HepG2 (cell line): ENCODE measurements at regions not wholly inside any gene's neighbourhood (a gene's known extent, or its start where the extent isn't known, plus 50 kb on each side); places are given as distances from the start of the nearest gene placed in this dataset.

Source experiments
- ATAC-seq: fragments of 200-7000 bp; cut with Tn5 transposase; 3 replicates; pipeline ENCODE4 v1.9.1; 2020; ENCODE audit warnings: mild to moderate bottlenecking, moderate library complexity
- BruUV-seq: library from RNA; stranded (reverse); fragments of 400-500 nt; replicated peaks from 2 replicates; lab custom pipeline; 2021; lab: Mats Ljungman, UMichigan
- CTCF ChIA-PET: fragments of 300-600 bp; formaldehyde crosslinking; extraction: SDS; loops from one replicate; lab custom pipeline; 2021; ENCODE audit warnings: low total read pairs, inconsistent platforms, low intra/inter-chr PET ratio; lab: Yijun Ruan, JAX
- POLR2A ChIA-PET: fragments of 350-600 bp; sonication (Branson Sonifier 250); formaldehyde crosslinking; loops from one replicate; lab custom pipeline; 2020; ENCODE audit warnings: antibody characterized with exemption, inconsistent platforms; lab: Yijun Ruan, JAX
- DNase-seq: peaks from one replicate; pipeline ENCODE4 v3.0.0-alpha.2; 2015; ENCODE audit warnings: low spot score
- FAIRE-seq: peaks from 3 replicates; lab custom pipeline; 2011; peaks lifted over from hg19 to GRCh38; lab: Jason Lieb, UNC
- H2AFZ ChIP-seq: one replicate; pipeline ENCODE4 v1.6.1; 2011; ENCODE audit warnings: low read length, inconsistent platforms
- H3K27ac ChIP-seq: fragments of 300-600 bp; 3 replicates; pipeline ENCODE4 v1.8.0; 2011; ENCODE audit warnings: mixed run types, mild to moderate bottlenecking, mixed read lengths, low read length, inconsistent platforms; ENCODE audit not compliant: insufficient read depth; ENCODE audit errors: extremely low read length
- H3K27me3 ChIP-seq, 2 experiments: fragments of 200-600 bp in 1 of 2; 2 replicates in 1 of 2; 3 replicates in 1 of 2; pipeline versions ENCODE4 v1.6.0 to v1.8.0; 2011; ENCODE audit warnings: low read length in 2 of 2, mild to moderate bottlenecking in 2 of 2, moderate library complexity in 2 of 2, inconsistent platforms in 1 of 2; ENCODE audit not compliant: insufficient read depth in 2 of 2, control insufficient read depth in 1 of 2
- H3K36me3 ChIP-seq, 2 experiments: fragments of 200-600 bp in 1 of 2; replicated peaks in 1 of 2; 2 replicates in 1 of 2; 3 replicates in 1 of 2; pipeline versions ENCODE4 v1.5.1 to v1.8.0; 2011; ENCODE audit warnings: low read length in 2 of 2, inconsistent platforms in 1 of 2; ENCODE audit not compliant: insufficient read depth in 2 of 2, control insufficient read depth in 1 of 2
- H3K4me1 ChIP-seq: 2 replicates; pipeline ENCODE4 v1.5.1; 2012; ENCODE audit warnings: low read length, inconsistent platforms; ENCODE audit not compliant: insufficient read depth
- H3K4me2 ChIP-seq: 2 replicates; pipeline ENCODE4 v1.6.0; 2011; ENCODE audit warnings: low read depth, low read length, inconsistent platforms
- H3K4me3 ChIP-seq, 3 experiments: fragments of 200-600 bp in 1 of 3; sonication (generic), shearing (Covaris generic) in 1 of 3; replicated peaks in 1 of 3; 2 replicates each; pipeline ENCODE4 v1.5.1; 2011 to 2016; ENCODE audit warnings: low read length in 3 of 3, inconsistent platforms in 2 of 3, low read depth in 2 of 3, mild to moderate bottlenecking in 2 of 3, control low read depth in 1 of 3, mixed read lengths in 1 of 3; ENCODE audit not compliant: insufficient read depth in 1 of 3
- H3K79me2 ChIP-seq: one replicate; pipeline ENCODE4 v1.6.1; 2011; ENCODE audit warnings: low read length, inconsistent platforms; ENCODE audit not compliant: insufficient read depth
- H3K9ac ChIP-seq: 2 replicates; pipeline ENCODE4 v1.6.0; 2011; ENCODE audit warnings: mild to moderate bottlenecking, low read depth, low read length, inconsistent platforms; ENCODE audit not compliant: insufficient read depth
- H3K9me3 ChIP-seq: 2 replicates; pipeline ENCODE4 v1.5.1; 2012; ENCODE audit warnings: mild to moderate bottlenecking, low read length
- H4K20me1 ChIP-seq: 2 replicates; pipeline ENCODE4 v1.6.0; 2011; ENCODE audit warnings: inconsistent platforms, mild to moderate bottlenecking, low read length, moderate library complexity; ENCODE audit not compliant: insufficient read depth
- ASH2L ChIP-seq: fragments of 300-600, 200-600 bp; sonication (generic); IDR thresholded peaks from 2 replicates; pipeline ENCODE4 v1.7.0; 2017; ENCODE audit warnings: low read depth, mild to moderate bottlenecking, moderate library complexity, mixed read lengths, low read length; ENCODE audit not compliant: insufficient read length
- ATRX ChIP-seq: sonication (generic); formaldehyde crosslinking; IDR thresholded peaks from 2 replicates; pipeline ENCODE4 v1.4.0; 2020; ENCODE audit warnings: missing genetic modification reagents, borderline replicate concordance
- BHLHE40 ChIP-seq: IDR thresholded peaks from 2 replicates; pipeline ENCODE4 v1.6.1; 2011; ENCODE audit warnings: low read length, improper control_type of control experiment
- CCDC6 ChIP-seq: sonication (generic); formaldehyde crosslinking; IDR thresholded peaks from 2 replicates; pipeline ENCODE4 v1.8.1; 2022; ENCODE audit warnings: mild to moderate bottlenecking, missing genetic modification reagents, moderate library complexity
- CHD2 ChIP-seq: IDR thresholded peaks from 2 replicates; pipeline ENCODE4 v1.6.1; 2011; ENCODE audit warnings: low read depth, low read length, improper control_type of control experiment
- ELK4 ChIP-seq: sonication (generic); formaldehyde crosslinking; IDR thresholded peaks from 2 replicates; pipeline ENCODE4 v1.9.0; 2021; ENCODE audit warnings: missing genetic modification reagents, borderline replicate concordance
- FOXA3 ChIP-seq: IDR thresholded peaks from 2 replicates; pipeline ENCODE4 v1.6.1; 2016; ENCODE audit warnings: missing genetic modification reagents, missing compliant biosample characterization
- GATA4 ChIP-seq: sonication (generic); IDR thresholded peaks from 2 replicates; pipeline ENCODE4 v1.6.1; 2016; ENCODE audit warnings: antibody characterized with exemption, low read depth, borderline replicate concordance
- HNRNPLL ChIP-seq: fragments of 200-400 bp; formaldehyde crosslinking; IDR thresholded peaks from 2 replicates; pipeline ENCODE4 v1.6.1; 2017; ENCODE audit warnings: mild to moderate bottlenecking, low read depth, low read length; ENCODE audit not compliant: poor library complexity, severe bottlenecking
- NCOR1 ChIP-seq: fragments of 200-600 bp; sonication (generic); IDR thresholded peaks from 2 replicates; pipeline ENCODE4 v1.7.0; 2017; ENCODE audit warnings: antibody characterized with exemption, low read length, borderline replicate concordance
- PATZ1 ChIP-seq: sonication (generic); formaldehyde crosslinking; IDR thresholded peaks from 2 replicates; pipeline ENCODE4 v1.4.0; 2020; ENCODE audit warnings: missing genetic modification reagents
- SAP130 ChIP-seq: IDR thresholded peaks from 2 replicates; pipeline ENCODE4 v1.6.1; 2016; ENCODE audit warnings: low read depth
- THAP7 ChIP-seq: sonication (generic); formaldehyde crosslinking; IDR thresholded peaks from 2 replicates; pipeline ENCODE4 v1.8.1; 2023; ENCODE audit warnings: mild to moderate bottlenecking, missing genetic modification reagents
- ZNF512 ChIP-seq: sonication (generic); formaldehyde crosslinking; IDR thresholded peaks from 2 replicates; pipeline ENCODE4 v1.4.0; 2020; ENCODE audit warnings: mild to moderate bottlenecking, missing genetic modification reagents
- ZNF546 ChIP-seq: sonication (generic); formaldehyde crosslinking; conservative IDR thresholded peaks from 2 replicates; pipeline ENCODE4 v1.8.1; 2023; ENCODE audit warnings: mild to moderate bottlenecking, missing genetic modification reagents
- ZNF720 ChIP-seq: sonication (generic); formaldehyde crosslinking; IDR thresholded peaks from 2 replicates; pipeline ENCODE4 v1.4.0; 2020; ENCODE audit warnings: missing genetic modification reagents
- ZNF891 ChIP-seq: sonication (generic); formaldehyde crosslinking; IDR thresholded peaks from 2 replicates; pipeline ENCODE4 v1.5.0; 2020; ENCODE audit warnings: mild to moderate bottlenecking, missing genetic modification reagents
- WGBS: methylation state at CpG from one replicate; pipeline ENCODE4 v1.1.6; 2017; ENCODE audit warnings: low lambda C conversion rate; 5-methylcytosine and 5-hydroxymethylcytosine counted together
- in situ Hi-C: cut with HindIII; loops from 2 replicates; pipeline ENCODE4 v1.10.0; 2017; ENCODE audit warnings: low pct_unique_long_range_greater_than_20kb; ENCODE audit not compliant: extremely low pct_ligation_motif_present
- intact Hi-C: fragments of 100-400 bp; cut with micrococcal nuclease; formaldehyde crosslinking; loops from one replicate; pipeline ENCODE4 v1.10.0; 2022; ENCODE audit not compliant: unreplicated experiment

- no peak for TF ChIP-seq PATZ1 (CRISPR knock-in tag)
- TF ChIP-seq THAP7: no peak
- TF ChIP-seq FOXA3 (CRISPR knock-in tag): no peak
- no peak for TF ChIP-seq HNRNPLL
- TF ChIP-seq ASH2L: no peak
- no peak for TF ChIP-seq ZNF720
- no peak for TF ChIP-seq CCDC6 (CRISPR knock-in tag)
These were observed 103.9 kb downstream of the BTG1 start (continued) for GRCh38 chr12:92041742-92042141.

- ATAC-seq (no peak), FAIRE-seq (no peak)
- POLR2A ChIA-PET: no interaction called here
- peaks cover 32% of the 10 kb centered on the region for H3K4me1 ChIP-seq
- H3K79me2 ChIP-seq: no peaks in the 10 kb centered on the region
- H3K36me3 ChIP-seq: no peaks in the 10 kb centered on the region
- H3K9ac ChIP-seq: no peak overlapping the region
- H4K20me1 ChIP-seq: no peaks in the 10 kb centered on the region
- no peak overlapping the region for H3K27ac ChIP-seq
- intact Hi-C loops: loop anchor here (10.0 kb wide), 1 partner anchor 106 kb away; the partner anchor contains the start of gene BTG1
- in situ Hi-C loops: no loop called here
- no peak overlapping the region for H2AFZ ChIP-seq
- no peak overlapping the region for H3K4me2 ChIP-seq
- H3K9me3 ChIP-seq: no peaks in the 10 kb centered on the region
- TF ChIP-seq SAP130 (CRISPR knock-in tag): no peak
- TF ChIP-seq BHLHE40: no peak
- no peak for TF ChIP-seq ELK4 (CRISPR knock-in tag)
- TF ChIP-seq GATA4: no peak
- no peak for TF ChIP-seq ZNF512 (CRISPR knock-in tag)
- no peak for TF ChIP-seq CHD2
- no peak for TF ChIP-seq ATRX (CRISPR knock-in tag)
- TF ChIP-seq ZNF546 (CRISPR knock-in tag): no peak
- no peak for TF ChIP-seq NCOR1
- no peak for TF ChIP-seq ZNF891
- TF ChIP-seq, all 625 proteins: peak for 0
- WGBS: 92% methylated on average over 3 of the region's 3 CpGs
- no peak for DNase-seq
- BruUV-seq: no TSS peak
- CTCF ChIA-PET: no interaction called here
- Histone ChIP-seq H3K4me3 (no peak overlapping the region), H3K27me3 (no peaks in the 10 kb centered on the region)
These were observed 106.6 kb downstream of the BTG1 start for GRCh38 chr12:92039046-92039445.
